Activated CD4-positive, alpha-beta T cell treated with anti-CD3 and anti-CD28 coated beads, Interleukin-2, amount 50 U/mL, for 16 hours (primary cell): ENCODE measurements at regions not wholly inside any gene's neighbourhood (a gene's known extent, or its start where the extent isn't known, plus 50 kb on each side); places are given as distances from the start of the nearest gene placed in this dataset.

Source experiments
- DNase-seq: peaks from one replicate; pipeline ENCODE4 v3.0.0-alpha.2; 2020

GRCh38 chr3:117695871-117696645 is 986.5 kb downstream of the TUSC7 start:
- DNase-seq = no peak

- DNase-seq = no peak
Observed at GRCh38 chr3:117696851-117697407, 987.4 kb downstream of the TUSC7 start.

- no peak for DNase-seq
Observed at GRCh38 chr3:117699058-117699457, 989.5 kb downstream of the TUSC7 start.

GRCh38 chr3:117700573-117701360 is 991.2 kb downstream of the TUSC7 start:
- no peak for DNase-seq

- no peak for DNase-seq
Observed at GRCh38 chr3:117705011-117705410, 995.4 kb downstream of the TUSC7 start.

- no peak for DNase-seq
Observed at GRCh38 chr3:117706037-117706436, 996.5 kb downstream of the TUSC7 start.

- no peak for DNase-seq
Observed at GRCh38 chr3:117706756-117707155, 997.2 kb downstream of the TUSC7 start.

GRCh38 chr3:117708601-117709000 is 999.0 kb downstream of the TUSC7 start:
- DNase-seq = no peak

- DNase-seq = no peak
Observed at GRCh38 chr3:117709108-117709507, 999.5 kb downstream of the TUSC7 start.

GRCh38 chr3:117710501-117710900 is 1000.9 kb downstream of the TUSC7 start:
- DNase-seq = no peak

GRCh38 chr3:117719316-117719926 is 1009.8 kb downstream of the TUSC7 start:
- peak; percentile 1 for DNase-seq

GRCh38 chr3:117721866-117722265 is 1012.3 kb downstream of the TUSC7 start:
- DNase-seq = no peak

- no peak for DNase-seq
Observed at GRCh38 chr3:117722856-117723255, 1013.3 kb downstream of the TUSC7 start.

- DNase-seq = no peak
Observed at GRCh38 chr3:117723825-117724224, 1014.2 kb downstream of the TUSC7 start.

GRCh38 chr3:117725314-117725713 is 1015.7 kb downstream of the TUSC7 start:
- no peak for DNase-seq

- DNase-seq = no peak
Observed at GRCh38 chr3:117726776-117727175, 1017.2 kb downstream of the TUSC7 start.

- no peak for DNase-seq
Observed at GRCh38 chr3:117728226-117728625, 1018.6 kb downstream of the TUSC7 start.

GRCh38 chr3:117734496-117734895 is 1024.9 kb downstream of the TUSC7 start:
- DNase-seq = no peak

GRCh38 chr3:117735481-117736101 is 1026.0 kb downstream of the TUSC7 start:
- DNase-seq = no peak

- no peak for DNase-seq
Observed at GRCh38 chr3:117736846-117737245, 1027.3 kb downstream of the TUSC7 start.

- no peak for DNase-seq
Observed at GRCh38 chr3:117743993-117744392, 1034.4 kb downstream of the TUSC7 start.

- no peak for DNase-seq
Observed at GRCh38 chr3:117744935-117745334, 1035.4 kb downstream of the TUSC7 start.

GRCh38 chr3:117745516-117745915 is 1035.9 kb downstream of the TUSC7 start:
- DNase-seq = no peak
